ENCODE measurements at regions not wholly inside any gene's neighbourhood (a gene's known extent, or its start where the extent isn't known, plus 50 kb on each side); places are given as distances from the start of the nearest gene placed in this dataset.

DNA sequence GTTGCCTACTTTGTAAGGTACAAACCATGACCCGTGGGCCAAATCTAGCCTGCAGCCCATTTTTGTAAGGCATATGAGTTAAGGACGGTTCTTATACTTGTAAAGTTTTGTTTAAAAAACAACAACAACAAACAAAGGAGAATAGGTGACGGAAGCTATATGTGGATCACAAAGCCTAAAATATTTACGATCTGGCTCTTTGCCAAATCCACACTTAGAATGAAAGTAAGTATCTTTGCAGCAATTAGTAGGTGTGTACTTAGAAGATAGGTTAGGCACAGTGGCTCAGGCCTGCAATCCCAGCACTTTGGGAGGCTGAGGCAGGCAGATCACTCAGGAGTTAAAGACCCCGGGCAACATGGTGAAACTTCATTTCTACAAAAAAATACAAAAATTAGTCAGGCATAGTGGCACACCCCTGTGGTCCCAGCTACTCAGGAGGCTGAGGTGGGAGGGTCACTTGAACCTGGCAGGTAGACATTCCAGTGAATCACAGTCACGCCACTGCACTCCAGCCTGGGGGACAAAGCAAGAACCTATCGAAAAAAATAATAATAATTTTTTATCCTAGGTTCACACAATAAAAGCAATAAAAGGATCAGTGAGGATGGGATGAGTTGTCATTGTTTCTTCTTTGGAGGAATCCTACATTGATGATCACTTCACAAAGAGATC lies 57.8 kb upstream of the CTAGE1 start:
- no peaks in the 10 kb centered on the region for H3K36me3 Mint-ChIP-seq
- H3K9me3 Mint-ChIP-seq, result peaks cover 0 to 2% (median 0%) of the 10 kb centered on the region in 7 donors
- Histone ChIP-seq H3K4me3 (ENCODE audit: low read depth, low read length) (no peak overlapping the region), H3K9me3 (ENCODE audit: control insufficient read depth in 2 of 2, low read length in 2 of 2) (no peaks in the 10 kb centered on the region), H3K36me3 (ENCODE audit: control insufficient read depth, insufficient read depth, low read length) (no peaks in the 10 kb centered on the region), H3K27ac (ENCODE audit: insufficient read depth, low read length, poor library complexity, severe bottlenecking) (no peak overlapping the region), H3K27me3 (ENCODE audit: control insufficient read depth, insufficient read depth, low read length) (no peaks in the 10 kb centered on the region), H3K4me1 (ENCODE audit: control insufficient read depth, insufficient read depth, low read length, poor library complexity, severe bottlenecking) (no peaks in the 10 kb centered on the region)
- no peak overlapping the region for H3K4me3 Mint-ChIP-seq
- H3K4me1 Mint-ChIP-seq, result no peaks in the 10 kb centered on the region
- H3K27me3 Mint-ChIP-seq, result no peaks in the 10 kb centered on the region
- DNase-seq, result no peak
- no peak overlapping the region for H3K27ac Mint-ChIP-seq
- no peak for ATAC-seq (ENCODE audit: low read depth in 2 of 2)

DNA sequence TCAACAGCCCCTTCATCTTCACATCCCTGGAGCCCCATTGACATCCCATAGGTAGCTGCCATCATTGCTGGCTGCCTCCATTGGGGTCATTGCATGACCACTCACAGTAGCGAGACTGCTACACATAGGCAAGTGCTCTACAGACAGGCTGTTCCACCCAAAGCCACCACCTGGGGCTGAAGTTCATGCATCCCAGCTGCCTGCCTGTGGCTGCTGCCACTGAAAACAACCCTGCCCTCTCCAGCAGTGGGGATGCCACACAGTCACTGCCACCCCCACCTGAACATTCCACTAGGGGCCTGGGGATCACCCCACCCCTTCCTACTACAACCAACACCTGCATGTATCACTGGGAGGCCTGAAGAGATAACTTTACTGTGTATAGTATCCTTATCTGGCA lies 59.5 kb upstream of the CTAGE1 start:
- no peaks in the 10 kb centered on the region for H3K36me3 Mint-ChIP-seq
- DNase-seq (no peak), ATAC-seq (ENCODE audit: low read depth in 2 of 2) (no peak)
- H3K27ac Mint-ChIP-seq, result no peak overlapping the region
- no peaks in the 10 kb centered on the region for H3K27me3 ChIP-seq (ENCODE audit: control insufficient read depth, insufficient read depth, low read length)
- H3K4me3 Mint-ChIP-seq, result no peak overlapping the region
- H3K4me3 ChIP-seq (ENCODE audit: low read depth, low read length), result no peak overlapping the region
- no peaks in the 10 kb centered on the region for H3K36me3 ChIP-seq (ENCODE audit: control insufficient read depth, insufficient read depth, low read length)
- H3K9me3 Mint-ChIP-seq, result peaks cover 0 to 3% (median 1%) of the 10 kb centered on the region in 7 donors
- H3K9me3 ChIP-seq (ENCODE audit: control insufficient read depth in 2 of 2, low read length in 2 of 2), result no peaks in the 10 kb centered on the region
- no peaks in the 10 kb centered on the region for H3K27me3 Mint-ChIP-seq
- no peak overlapping the region for H3K27ac ChIP-seq (ENCODE audit: insufficient read depth, low read length, poor library complexity, severe bottlenecking)
- H3K4me1 Mint-ChIP-seq, result no peaks in the 10 kb centered on the region
- no peaks in the 10 kb centered on the region for H3K4me1 ChIP-seq (ENCODE audit: control insufficient read depth, insufficient read depth, low read length, poor library complexity, severe bottlenecking)

DNA sequence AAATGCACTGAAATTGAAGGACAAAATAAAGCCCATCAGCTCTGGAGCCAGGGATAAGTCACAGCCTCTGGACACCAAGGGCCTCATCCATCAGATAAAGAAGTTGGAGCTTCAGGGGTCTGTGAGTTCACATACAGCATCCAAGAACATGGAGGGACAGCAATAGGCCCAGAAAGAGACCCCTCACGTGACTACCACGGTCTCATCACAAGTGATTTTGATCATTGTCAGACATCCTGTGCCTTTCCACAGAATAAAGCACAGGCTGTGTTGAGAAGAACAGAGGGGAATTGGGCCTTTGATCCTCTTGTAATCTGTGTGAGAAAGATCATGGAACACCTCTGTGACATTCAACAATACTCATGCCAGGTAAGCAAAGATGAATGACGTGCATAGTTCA lies 65.2 kb upstream of the CTAGE1 start:
- no peak overlapping the region for H3K27ac ChIP-seq (ENCODE audit: insufficient read depth, low read length, poor library complexity, severe bottlenecking)

DNA sequence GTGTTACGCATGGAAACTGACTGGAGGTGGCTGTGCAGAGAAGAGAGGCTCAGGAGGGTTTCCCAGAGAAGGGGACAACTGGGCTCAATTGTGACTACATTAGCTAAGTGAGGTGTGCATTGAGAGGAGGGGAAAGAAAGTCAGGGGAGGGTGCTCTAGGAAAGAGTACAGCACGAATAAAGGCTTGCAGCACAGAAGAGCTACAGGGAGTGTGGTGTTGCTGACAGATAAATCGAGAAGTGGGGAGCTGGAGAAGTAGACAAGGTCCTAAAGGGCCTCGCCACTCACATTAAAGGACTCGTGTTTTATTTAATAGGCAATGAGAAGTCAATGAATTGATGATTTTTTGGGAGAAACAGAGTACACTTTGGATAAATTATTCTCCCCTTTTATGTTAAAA lies 65.7 kb upstream of the CTAGE1 start:
- H3K4me1 Mint-ChIP-seq, result peaks cover 0 to 4% (median 0%) of the 10 kb centered on the region in 4 donors
- no peaks in the 10 kb centered on the region for H3K36me3 ChIP-seq (ENCODE audit: control insufficient read depth, insufficient read depth, low read length)
- no peaks in the 10 kb centered on the region for H3K27me3 ChIP-seq (ENCODE audit: control insufficient read depth, insufficient read depth, low read length)
- DNase-seq (no peak), ATAC-seq (ENCODE audit: low read depth in 2 of 2) (no peak)
- H3K27ac ChIP-seq (ENCODE audit: insufficient read depth, low read length, poor library complexity, severe bottlenecking), result no peak overlapping the region
- peaks cover 0 to 6% (median 0%) of the 10 kb centered on the region in 7 donors for H3K9me3 Mint-ChIP-seq
- no peaks in the 10 kb centered on the region for H3K27me3 Mint-ChIP-seq
- H3K36me3 Mint-ChIP-seq, result no peaks in the 10 kb centered on the region
- H3K4me3 Mint-ChIP-seq, result no peak overlapping the region
- no peaks in the 10 kb centered on the region for H3K4me1 ChIP-seq (ENCODE audit: control insufficient read depth, insufficient read depth, low read length, poor library complexity, severe bottlenecking)
- H3K4me3 ChIP-seq (ENCODE audit: low read depth, low read length), result no peak overlapping the region
- H3K27ac Mint-ChIP-seq, result no peak overlapping the region
- H3K9me3 ChIP-seq (ENCODE audit: control insufficient read depth in 2 of 2, low read length in 2 of 2), result no peaks in the 10 kb centered on the region

More for the DNA sequence above, 65.2 kb upstream of the CTAGE1 start:
- Histone ChIP-seq H3K27me3 (ENCODE audit: control insufficient read depth, insufficient read depth, low read length) (no peaks in the 10 kb centered on the region), H3K4me3 (ENCODE audit: low read depth, low read length) (no peak overlapping the region), H3K36me3 (ENCODE audit: control insufficient read depth, insufficient read depth, low read length) (no peaks in the 10 kb centered on the region), H3K9me3 (ENCODE audit: control insufficient read depth in 2 of 2, low read length in 2 of 2) (no peaks in the 10 kb centered on the region), H3K4me1 (ENCODE audit: control insufficient read depth, insufficient read depth, low read length, poor library complexity, severe bottlenecking) (no peaks in the 10 kb centered on the region)
- Mint-ChIP-seq H3K36me3 (no peaks in the 10 kb centered on the region), H3K4me3 (no peak overlapping the region), H3K4me1 (peaks cover 0 to 4% (median 0%) of the 10 kb centered on the region in 4 donors), H3K27ac (no peak overlapping the region), H3K9me3 (peaks cover 0 to 6% (median 0%) of the 10 kb centered on the region in 7 donors), H3K27me3 (no peaks in the 10 kb centered on the region)
- DNase-seq (no peak), ATAC-seq (ENCODE audit: low read depth in 2 of 2) (no peak)

DNA sequence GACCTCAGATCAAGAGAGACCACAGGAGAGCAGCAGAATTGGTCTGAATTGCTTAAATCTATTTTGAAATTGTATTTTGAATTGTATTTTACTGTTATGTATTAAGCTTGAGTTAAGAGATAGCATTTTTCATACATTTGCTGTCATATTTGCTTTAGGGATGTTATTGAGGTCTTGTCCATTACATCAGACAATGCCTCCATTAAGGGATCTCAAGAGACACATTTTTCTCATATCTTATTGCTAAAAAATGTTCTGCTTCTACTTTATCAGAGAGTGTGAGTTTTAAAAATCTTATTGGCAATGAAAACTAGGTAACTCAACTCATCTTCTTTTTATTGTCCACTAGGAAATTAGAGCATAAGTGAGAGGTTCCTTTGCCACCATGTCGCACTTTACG lies 66.8 kb upstream of the CTAGE1 start:
- Histone ChIP-seq H3K27me3 (ENCODE audit: control insufficient read depth, insufficient read depth, low read length) (no peaks in the 10 kb centered on the region), H3K4me3 (ENCODE audit: low read depth, low read length) (no peak overlapping the region), H3K36me3 (ENCODE audit: control insufficient read depth, insufficient read depth, low read length) (no peaks in the 10 kb centered on the region), H3K27ac (ENCODE audit: insufficient read depth, low read length, poor library complexity, severe bottlenecking) (no peak overlapping the region), H3K9me3 (ENCODE audit: control insufficient read depth in 2 of 2, low read length in 2 of 2) (no peaks in the 10 kb centered on the region), H3K4me1 (ENCODE audit: control insufficient read depth, insufficient read depth, low read length, poor library complexity, severe bottlenecking) (no peaks in the 10 kb centered on the region)
- no peaks in the 10 kb centered on the region for H3K27me3 Mint-ChIP-seq
- no peak overlapping the region for H3K4me3 Mint-ChIP-seq
- H3K27ac Mint-ChIP-seq, result no peak overlapping the region
- peaks cover 0 to 4% (median 0%) of the 10 kb centered on the region in 4 donors for H3K4me1 Mint-ChIP-seq
- peaks cover 0 to 6% (median 2%) of the 10 kb centered on the region in 7 donors for H3K9me3 Mint-ChIP-seq
- DNase-seq (no peak), ATAC-seq (ENCODE audit: low read depth in 2 of 2) (no peak)
- H3K36me3 Mint-ChIP-seq, result no peaks in the 10 kb centered on the region

DNA sequence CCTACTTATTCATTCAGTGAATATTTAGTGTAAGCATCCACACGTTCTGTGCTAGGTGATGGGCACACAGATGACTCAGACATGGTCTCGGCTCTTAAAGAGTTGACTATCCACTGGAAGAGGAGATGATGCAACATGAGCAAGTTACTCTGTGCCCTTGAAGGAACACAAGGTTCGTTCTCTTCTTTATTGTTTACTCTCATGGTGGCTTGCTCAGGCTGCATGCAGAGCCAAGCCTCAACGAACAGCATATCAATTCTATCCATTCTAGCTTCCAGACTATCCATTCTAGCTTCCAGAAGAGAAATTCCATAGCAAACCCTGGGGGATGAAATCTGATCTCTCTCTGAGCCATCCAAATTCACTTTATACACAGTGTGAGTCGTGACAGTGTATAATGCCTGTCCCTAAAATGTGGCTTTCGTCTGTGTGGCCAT lies 68.1 kb upstream of the CTAGE1 start:
- Histone ChIP-seq H3K4me1 (ENCODE audit: control insufficient read depth, insufficient read depth, low read length, poor library complexity, severe bottlenecking) (no peaks in the 10 kb centered on the region), H3K4me3 (ENCODE audit: low read depth, low read length) (no peak overlapping the region), H3K27me3 (ENCODE audit: control insufficient read depth, insufficient read depth, low read length) (no peaks in the 10 kb centered on the region), H3K27ac (ENCODE audit: insufficient read depth, low read length, poor library complexity, severe bottlenecking) (no peak overlapping the region), H3K9me3 (ENCODE audit: control insufficient read depth in 2 of 2, low read length in 2 of 2) (no peaks in the 10 kb centered on the region), H3K36me3 (ENCODE audit: control insufficient read depth, insufficient read depth, low read length) (no peaks in the 10 kb centered on the region)
- H3K9me3 Mint-ChIP-seq, result peaks cover 0 to 6% (median 2%) of the 10 kb centered on the region in 7 donors
- H3K4me3 Mint-ChIP-seq, result no peak overlapping the region
- H3K27me3 Mint-ChIP-seq, result no peaks in the 10 kb centered on the region
- ATAC-seq (ENCODE audit: low read depth in 2 of 2) (no peak), DNase-seq (no peak)
- no peak overlapping the region for H3K27ac Mint-ChIP-seq
- H3K36me3 Mint-ChIP-seq, result no peaks in the 10 kb centered on the region
- H3K4me1 Mint-ChIP-seq, result peaks cover 0 to 4% (median 0%) of the 10 kb centered on the region in 4 donors

DNA sequence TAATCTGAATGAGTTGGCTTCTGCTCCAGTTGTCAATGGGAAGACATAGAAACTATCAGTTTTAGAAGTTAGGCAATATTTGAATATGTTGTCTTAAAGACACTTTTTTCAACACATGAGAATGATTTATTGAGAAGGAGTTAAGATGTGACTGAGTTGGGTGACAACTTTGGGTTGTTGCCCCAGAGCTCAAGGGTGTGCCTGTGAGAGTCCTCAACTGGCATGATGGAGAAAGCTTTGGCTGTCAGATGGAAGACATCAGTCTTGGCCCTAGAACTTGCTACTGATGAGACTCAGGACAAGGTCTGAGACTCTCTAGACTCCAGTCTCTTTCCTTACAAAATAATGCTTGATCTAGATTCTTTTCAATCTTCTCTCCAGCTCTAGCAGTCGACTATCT lies 69.0 kb upstream of the CTAGE1 start:
- Histone ChIP-seq H3K9me3 (ENCODE audit: control insufficient read depth in 2 of 2, low read length in 2 of 2) (no peaks in the 10 kb centered on the region), H3K4me1 (ENCODE audit: control insufficient read depth, insufficient read depth, low read length, poor library complexity, severe bottlenecking) (no peaks in the 10 kb centered on the region), H3K27me3 (ENCODE audit: control insufficient read depth, insufficient read depth, low read length) (no peaks in the 10 kb centered on the region), H3K27ac (ENCODE audit: insufficient read depth, low read length, poor library complexity, severe bottlenecking) (no peak overlapping the region), H3K4me3 (ENCODE audit: low read depth, low read length) (no peak overlapping the region), H3K36me3 (ENCODE audit: control insufficient read depth, insufficient read depth, low read length) (no peaks in the 10 kb centered on the region)
- no peak for ATAC-seq (ENCODE audit: low read depth in 2 of 2)
- Mint-ChIP-seq H3K4me1 (peaks cover 0 to 4% (median 0%) of the 10 kb centered on the region in 4 donors), H3K36me3 (no peaks in the 10 kb centered on the region), H3K9me3 (peaks cover 0 to 6% (median 0%) of the 10 kb centered on the region in 7 donors), H3K4me3 (no peak overlapping the region), H3K27ac (no peak overlapping the region), H3K27me3 (no peaks in the 10 kb centered on the region)
- DNase-seq, result no peak

DNA sequence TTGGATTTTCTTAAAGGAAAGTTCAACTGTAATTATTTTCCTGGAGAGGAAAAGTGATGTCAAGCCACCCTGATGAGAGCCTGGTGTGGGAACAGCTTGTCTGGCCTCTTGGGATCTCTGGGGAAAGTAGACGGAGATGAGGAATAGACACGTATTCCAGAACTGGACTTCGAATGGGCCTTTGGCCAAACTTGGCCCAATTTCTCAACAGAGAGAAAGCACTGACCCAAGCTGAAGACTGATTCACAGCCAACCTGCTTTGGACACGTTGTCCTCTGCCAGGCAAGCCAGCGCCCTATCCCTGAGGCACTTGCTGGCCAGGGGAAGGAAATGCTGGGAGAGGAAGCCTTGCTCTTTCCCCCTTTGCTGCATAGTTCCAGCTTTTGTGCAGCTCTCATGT lies 70.8 kb upstream of the CTAGE1 start:
- DNase-seq, result no peak
- H3K4me3 ChIP-seq (ENCODE audit: low read depth, low read length), result no peak overlapping the region
- no peaks in the 10 kb centered on the region for H3K36me3 Mint-ChIP-seq
- no peaks in the 10 kb centered on the region for H3K36me3 ChIP-seq (ENCODE audit: control insufficient read depth, insufficient read depth, low read length)
- H3K9me3 Mint-ChIP-seq, result peaks cover 0 to 2% (median 0%) of the 10 kb centered on the region in 7 donors
- no peaks in the 10 kb centered on the region for H3K27me3 ChIP-seq (ENCODE audit: control insufficient read depth, insufficient read depth, low read length)
- no peaks in the 10 kb centered on the region for H3K9me3 ChIP-seq (ENCODE audit: control insufficient read depth in 2 of 2, low read length in 2 of 2)
- no peaks in the 10 kb centered on the region for H3K4me1 ChIP-seq (ENCODE audit: control insufficient read depth, insufficient read depth, low read length, poor library complexity, severe bottlenecking)
- H3K4me3 Mint-ChIP-seq, result no peak overlapping the region
- H3K4me1 Mint-ChIP-seq, result no peaks in the 10 kb centered on the region
- H3K27me3 Mint-ChIP-seq, result no peaks in the 10 kb centered on the region
- H3K27ac ChIP-seq (ENCODE audit: insufficient read depth, low read length, poor library complexity, severe bottlenecking), result no peak overlapping the region
- no peak overlapping the region for H3K27ac Mint-ChIP-seq
- ATAC-seq (ENCODE audit: low read depth in 2 of 2), result no peak
